ENCODE measurements at regions not wholly inside any gene's neighbourhood (a gene's known extent, or its start where the extent isn't known, plus 50 kb on each side); places are given as distances from the start of the nearest gene placed in this dataset.

- Histone ChIP-seq H3K4me3 (ENCODE audit: low read length) (no peak overlapping the region), H3K36me3 (ENCODE audit: insufficient read depth, low read length) (no peaks in the 10 kb centered on the region), H3K27me3 (ENCODE audit: control insufficient read depth in 1 of 2, insufficient read depth in 2 of 2, low read length in 2 of 2) (no peaks in the 10 kb centered on the region), H3K9me3 (ENCODE audit: control insufficient read depth in 1 of 2, insufficient read depth in 1 of 2, low read length in 2 of 2) (no peaks in the 10 kb centered on the region), H3K4me1 (ENCODE audit: insufficient read depth, low read length) (no peaks in the 10 kb centered on the region), H3K27ac (ENCODE audit: low read depth in 1 of 2, low read length in 2 of 2) (no peak overlapping the region)
- Mint-ChIP-seq H3K4me3 (no peak overlapping the region), H3K27me3 (no peaks in the 10 kb centered on the region), H3K27ac (no peak overlapping the region), H3K36me3 (ENCODE audit: low read depth) (no peaks in the 10 kb centered on the region), H3K4me1 (ENCODE audit: low read depth) (no peaks in the 10 kb centered on the region), H3K9me3 (no peaks in the 10 kb centered on the region)
- TF ChIP-seq CTCF (IDR thresholded peaks at IDR 0.05): no peak
- ChIA-PET CTCF (interaction anchor here (0.7 kb wide), 1 partner anchor 19 kb away, joined by 4 read pairs; no protein-coding TSS in a partner anchor), POLR2A (no interaction called here)
- intact Hi-C loops (cut with DNase I, micrococcal nuclease): no loop called here
- ATAC-seq (ENCODE audit: poor library complexity) (no peak), DNase-seq (no peak)
Observed at GRCh38 chrX:67949270-67949669, 405.4 kb downstream of the AR start.

DNA sequence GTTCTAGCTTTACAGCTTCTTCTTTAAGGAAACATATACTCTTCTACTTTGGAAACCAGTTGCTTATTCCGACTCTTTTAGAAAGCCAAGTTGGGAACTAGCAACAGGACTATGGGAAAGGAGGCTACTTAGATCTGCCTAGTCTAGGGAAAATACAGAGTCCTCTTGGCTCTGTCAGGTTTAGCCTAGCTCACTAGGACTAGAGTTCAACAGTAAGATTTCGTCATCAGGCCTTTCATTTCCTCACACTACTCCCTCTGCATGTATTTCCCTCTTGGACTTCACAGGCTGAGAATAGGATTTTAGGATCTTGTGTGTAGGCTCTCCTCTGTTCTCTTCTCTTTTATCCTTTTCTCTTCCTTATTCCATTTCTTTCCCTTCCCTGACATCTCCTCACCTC is 409.8 kb downstream of the AR start:
- no peak for DNase-seq
- TF ChIP-seq CTCF (IDR thresholded peaks at IDR 0.05): no peak
- no peaks in the 10 kb centered on the region for H3K9me3 Mint-ChIP-seq
- H3K27ac Mint-ChIP-seq: no peak overlapping the region
- ATAC-seq (ENCODE audit: poor library complexity): no peak
- CTCF ChIA-PET: no interaction called here
- Histone ChIP-seq H3K4me1 (ENCODE audit: insufficient read depth, low read length) (no peaks in the 10 kb centered on the region), H3K27ac (ENCODE audit: low read depth in 1 of 2, low read length in 2 of 2) (no peak overlapping the region), H3K27me3 (ENCODE audit: control insufficient read depth in 1 of 2, insufficient read depth in 2 of 2, low read length in 2 of 2) (no peaks in the 10 kb centered on the region), H3K36me3 (ENCODE audit: insufficient read depth, low read length) (no peaks in the 10 kb centered on the region), H3K9me3 (ENCODE audit: control insufficient read depth in 1 of 2, insufficient read depth in 1 of 2, low read length in 2 of 2) (no peaks in the 10 kb centered on the region), H3K4me3 (ENCODE audit: low read length) (no peak overlapping the region)
- intact Hi-C loops (cut with DNase I, micrococcal nuclease): no loop called here
- no peak overlapping the region for H3K4me3 Mint-ChIP-seq
- no peaks in the 10 kb centered on the region for H3K4me1 Mint-ChIP-seq (ENCODE audit: low read depth)
- no peaks in the 10 kb centered on the region for H3K27me3 Mint-ChIP-seq
- no peaks in the 10 kb centered on the region for H3K36me3 Mint-ChIP-seq (ENCODE audit: low read depth)
- POLR2A ChIA-PET: no interaction called here

DNA sequence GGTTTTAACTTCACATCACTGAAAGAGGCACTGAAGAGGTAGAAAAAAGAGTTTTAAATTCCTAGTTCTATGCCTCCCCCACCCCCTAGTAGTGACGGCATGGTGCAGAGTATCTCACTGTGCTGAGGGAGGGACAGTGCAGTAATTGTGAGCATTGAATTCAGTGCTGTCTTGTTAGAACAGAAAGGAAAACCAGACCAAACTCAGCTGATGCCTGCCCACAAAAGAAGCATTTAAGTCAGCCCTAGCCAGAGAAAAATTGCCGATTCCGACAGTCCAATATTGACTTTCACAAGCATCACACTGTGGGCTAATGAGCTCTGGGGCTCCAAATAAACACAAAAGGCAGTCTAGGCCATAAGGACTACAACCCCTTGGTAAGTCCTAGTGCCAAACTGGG is 417.7 kb downstream of the AR start:
- H3K27me3 ChIP-seq (ENCODE audit: control insufficient read depth in 1 of 2, insufficient read depth in 2 of 2, low read length in 2 of 2): no peaks in the 10 kb centered on the region
- POLR2A ChIA-PET: no interaction called here
- ATAC-seq (ENCODE audit: poor library complexity) (no peak), DNase-seq (no peak)
- no peaks in the 10 kb centered on the region for H3K4me1 Mint-ChIP-seq (ENCODE audit: low read depth)
- H3K36me3 ChIP-seq (ENCODE audit: insufficient read depth, low read length): no peaks in the 10 kb centered on the region
- no peak for TF ChIP-seq CTCF (IDR thresholded peaks at IDR 0.05)
- no peaks in the 10 kb centered on the region for H3K36me3 Mint-ChIP-seq (ENCODE audit: low read depth)
- intact Hi-C loops (cut with DNase I, micrococcal nuclease): no loop called here
- H3K27ac Mint-ChIP-seq: no peak overlapping the region
- H3K4me1 ChIP-seq (ENCODE audit: insufficient read depth, low read length): no peaks in the 10 kb centered on the region
- H3K4me3 Mint-ChIP-seq: no peak overlapping the region
- H3K4me3 ChIP-seq (ENCODE audit: low read length): no peak overlapping the region
- no peaks in the 10 kb centered on the region for H3K9me3 ChIP-seq (ENCODE audit: control insufficient read depth in 1 of 2, insufficient read depth in 1 of 2, low read length in 2 of 2)
- CTCF ChIA-PET: no interaction called here
- no peaks in the 10 kb centered on the region for H3K9me3 Mint-ChIP-seq
- H3K27me3 Mint-ChIP-seq: no peaks in the 10 kb centered on the region
- H3K27ac ChIP-seq (ENCODE audit: low read depth in 1 of 2, low read length in 2 of 2): no peak overlapping the region

All from CD4-positive, alpha-beta T cell (primary cell).